Right cardiac atrium (tissue), 5 donors: ENCODE measurements at regions not wholly inside any gene's neighbourhood (a gene's known extent, or its start where the extent isn't known, plus 50 kb on each side); places are given as distances from the start of the nearest gene placed in this dataset.

ENCODE experiments used
- ATAC-seq, 2 donors: fragments of 200-7000 bp; cut with Tn5 transposase; one replicate each; pipeline versions ENCODE4 v1.8.0 to v1.9.1; 2020; ENCODE audit warnings: moderate library complexity in 2 of 2, mild to moderate bottlenecking in 1 of 2
- DNase-seq, 3 donors: peaks; one replicate each; pipeline ENCODE4 v3.0.0-alpha.2; 2020
- H3K27ac ChIP-seq: one replicate; pipeline ENCODE4 v1.5.1; 2013; ENCODE audit warnings: mild to moderate bottlenecking, low read length, control low read depth, moderate library complexity
- H3K27me3 ChIP-seq: one replicate; pipeline ENCODE4 v1.6.1; 2013; ENCODE audit not compliant: control insufficient read depth, insufficient read depth
- H3K4me1 ChIP-seq: one replicate; pipeline ENCODE4 v1.6.1; 2013; ENCODE audit warnings: low read length; ENCODE audit not compliant: control insufficient read depth, insufficient read depth
- H3K4me3 ChIP-seq: one replicate; pipeline ENCODE4 v1.5.1; 2013; ENCODE audit warnings: low read length, control low read depth
- H3K9me3 ChIP-seq: one replicate; pipeline ENCODE4 v1.6.1; 2013; ENCODE audit warnings: low read length; ENCODE audit not compliant: control insufficient read depth
- WGBS: extraction: QIAGEN DNeasy Blood & Tissue Kit; methylation state at CpG from one replicate; pipeline ENCODE4 v1.1.7; 2013; 5-methylcytosine and 5-hydroxymethylcytosine counted together
- intact Hi-C, 4 donors: fragments of 100-400 bp; cut with DNase I; formaldehyde crosslinking; loops; one replicate each; pipeline versions ENCODE4 v1.11.0 to v1.14.0; 2022 to 2023
- donor health status: healthy with polysubstance abuse.
- donor health status: DM: no; HTN: yes; CAD: no.
- donor health status: DM: no; HTN: no; CAD: no.
- donor health status: DM: no; HTN: yes; CAD: no; lungs with severe emphysema.
- donor health status: DM: yes; HTN: yes; CAD: no.

DNA sequence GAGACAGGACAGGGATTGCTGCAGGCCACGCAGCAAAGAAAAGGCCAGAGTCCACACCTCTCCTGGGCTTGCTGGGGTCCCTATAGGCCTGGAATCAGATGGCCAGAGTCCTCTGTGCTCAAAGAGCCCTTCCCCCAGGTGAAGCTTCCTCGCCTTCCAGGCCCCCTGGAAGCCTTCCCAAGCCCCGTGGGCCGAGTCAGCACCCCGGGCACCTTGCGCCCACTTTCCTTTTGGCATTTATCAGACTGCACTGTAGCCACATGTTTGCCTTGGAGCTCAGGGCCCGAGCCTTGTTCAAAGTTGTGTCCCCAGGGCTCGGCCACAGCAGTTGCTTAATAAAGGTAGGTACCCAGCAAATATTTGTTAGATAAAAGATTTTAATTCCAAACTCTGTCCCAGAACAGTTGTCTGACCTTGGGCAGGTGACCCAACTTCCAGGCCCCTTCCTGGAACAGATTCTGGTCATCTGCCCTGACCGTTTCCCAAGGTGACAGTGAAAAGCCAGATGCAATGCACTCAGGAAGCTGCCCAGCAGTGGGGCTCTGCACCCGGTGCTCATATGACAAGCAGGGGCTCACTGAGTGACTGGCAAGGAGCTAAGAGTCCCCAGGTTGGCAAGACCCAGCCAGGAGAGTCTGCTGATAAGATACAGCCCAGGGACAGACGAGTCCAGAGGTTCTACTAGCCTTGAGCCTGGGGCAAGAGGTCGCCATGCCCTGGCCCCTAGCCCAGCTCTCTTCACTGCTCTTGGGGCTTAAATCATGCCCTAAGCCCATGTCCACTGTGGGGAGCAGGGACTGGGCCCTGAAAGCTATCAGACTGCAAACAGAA is 81.2 kb downstream of the PITPNM2 start:
- intact Hi-C loops: no loop called here
- no peak for DNase-seq
- Histone ChIP-seq H3K9me3 (no peaks in the 10 kb centered on the region), H3K27me3 (no peaks in the 10 kb centered on the region), H3K27ac (peak overlapping the region; percentile 90), H3K4me3 (no peak overlapping the region), H3K4me1 (peaks cover 52% of the 10 kb centered on the region)
- WGBS: 65% methylated on average over 12 of the region's 12 CpGs
- no peak for ATAC-seq

DNA sequence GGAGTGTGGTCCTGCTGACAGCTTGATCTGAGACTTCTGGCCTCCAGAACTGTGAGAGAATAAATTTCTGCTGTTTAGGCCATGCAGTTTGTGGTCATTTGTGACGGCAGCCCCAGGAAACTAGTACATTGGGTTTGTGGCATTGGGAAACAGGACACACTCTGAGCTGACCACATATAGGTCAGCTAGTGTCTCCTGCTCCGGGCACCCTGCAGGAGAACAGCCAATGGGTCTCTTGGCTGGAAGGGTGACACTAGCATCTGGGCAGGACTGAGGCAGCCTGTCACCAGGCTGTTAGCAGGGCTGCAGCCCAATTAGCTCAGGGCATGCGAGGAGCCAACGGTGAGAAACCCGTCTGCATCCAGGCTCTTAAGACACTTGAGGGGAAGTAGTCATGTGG is 83.2 kb downstream of the PITPNM2 start:
- ATAC-seq (no peak), DNase-seq (no peak)
- WGBS: 75% methylated on average over 5 of the region's 5 CpGs
- Histone ChIP-seq H3K4me1 (peaks cover 58% of the 10 kb centered on the region), H3K9me3 (no peaks in the 10 kb centered on the region), H3K27ac (no peak overlapping the region), H3K27me3 (no peaks in the 10 kb centered on the region), H3K4me3 (no peak overlapping the region)
- intact Hi-C loops: no loop called here

DNA sequence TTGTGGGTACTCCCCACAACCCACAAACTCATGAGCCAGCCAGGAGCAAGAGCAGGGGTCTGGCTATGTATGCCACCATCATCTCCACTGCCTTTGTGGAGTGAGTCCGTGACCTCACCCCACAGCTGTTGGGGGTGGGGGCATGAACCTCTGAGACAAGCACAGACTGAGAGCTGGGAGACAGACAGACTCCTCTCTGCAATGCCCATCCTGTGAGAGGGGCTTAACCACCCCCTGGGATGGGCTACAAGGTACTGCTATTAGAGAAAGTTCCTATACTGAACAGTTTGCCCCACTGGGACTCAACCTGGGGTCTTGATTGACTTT is 84.5 kb downstream of the PITPNM2 start:
- no peak overlapping the region for H3K4me3 ChIP-seq
- intact Hi-C loops: no loop called here
- ATAC-seq (no peak), DNase-seq (no peak)
- H3K27me3 ChIP-seq: no peaks in the 10 kb centered on the region
- H3K27ac ChIP-seq: peak overlapping the region; percentile 69
- peaks cover 55% of the 10 kb centered on the region for H3K4me1 ChIP-seq
- WGBS: 94% methylated on average over 1 of the region's 1 CpG
- H3K9me3 ChIP-seq: no peaks in the 10 kb centered on the region

DNA sequence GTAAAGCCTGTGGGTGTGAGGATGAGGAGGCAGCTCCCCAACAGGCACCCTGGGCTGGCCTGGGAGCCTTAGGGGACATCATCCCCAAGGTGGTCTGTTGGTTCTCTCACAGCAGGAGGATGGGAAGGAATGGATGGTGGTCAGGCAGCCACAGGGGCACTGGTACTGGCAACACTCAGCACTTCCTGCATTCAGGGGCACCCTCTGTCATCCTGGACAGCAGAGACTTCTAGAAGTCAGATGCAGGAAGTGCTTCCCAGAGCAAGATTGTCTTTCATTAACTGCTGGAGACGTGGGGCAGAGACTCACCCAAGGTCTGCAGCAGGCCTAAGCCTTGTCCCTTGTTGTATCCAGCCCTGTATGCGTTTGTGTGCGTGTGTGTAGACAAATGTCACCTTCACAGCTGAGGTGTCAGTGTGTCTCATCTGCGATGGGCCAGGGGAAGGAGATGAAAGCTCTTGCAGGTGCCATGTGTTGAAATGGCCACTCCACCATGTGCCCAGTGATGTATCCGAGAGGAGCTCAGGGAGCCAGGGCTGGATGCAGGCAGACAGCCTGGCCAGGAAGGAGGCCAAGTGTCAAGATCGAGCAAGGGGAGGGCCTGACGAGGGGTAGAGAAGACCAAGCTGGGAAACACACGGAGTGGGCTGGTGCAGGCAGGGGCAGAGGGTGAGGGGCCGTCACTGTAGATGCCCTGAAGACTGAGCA is 85.1 kb downstream of the PITPNM2 start:
- peak overlapping the region; percentile 69 for H3K27ac ChIP-seq
- H3K4me3 ChIP-seq: no peak overlapping the region
- intact Hi-C loops: no loop called here
- H3K27me3 ChIP-seq: no peaks in the 10 kb centered on the region
- WGBS: 53% methylated on average over 9 of the region's 9 CpGs
- H3K4me1 ChIP-seq: peaks cover 54% of the 10 kb centered on the region
- no peaks in the 10 kb centered on the region for H3K9me3 ChIP-seq
- ATAC-seq: peak; percentile 16 to 28
- peak in 1 of 3 donors; percentile 66 for DNase-seq

DNA sequence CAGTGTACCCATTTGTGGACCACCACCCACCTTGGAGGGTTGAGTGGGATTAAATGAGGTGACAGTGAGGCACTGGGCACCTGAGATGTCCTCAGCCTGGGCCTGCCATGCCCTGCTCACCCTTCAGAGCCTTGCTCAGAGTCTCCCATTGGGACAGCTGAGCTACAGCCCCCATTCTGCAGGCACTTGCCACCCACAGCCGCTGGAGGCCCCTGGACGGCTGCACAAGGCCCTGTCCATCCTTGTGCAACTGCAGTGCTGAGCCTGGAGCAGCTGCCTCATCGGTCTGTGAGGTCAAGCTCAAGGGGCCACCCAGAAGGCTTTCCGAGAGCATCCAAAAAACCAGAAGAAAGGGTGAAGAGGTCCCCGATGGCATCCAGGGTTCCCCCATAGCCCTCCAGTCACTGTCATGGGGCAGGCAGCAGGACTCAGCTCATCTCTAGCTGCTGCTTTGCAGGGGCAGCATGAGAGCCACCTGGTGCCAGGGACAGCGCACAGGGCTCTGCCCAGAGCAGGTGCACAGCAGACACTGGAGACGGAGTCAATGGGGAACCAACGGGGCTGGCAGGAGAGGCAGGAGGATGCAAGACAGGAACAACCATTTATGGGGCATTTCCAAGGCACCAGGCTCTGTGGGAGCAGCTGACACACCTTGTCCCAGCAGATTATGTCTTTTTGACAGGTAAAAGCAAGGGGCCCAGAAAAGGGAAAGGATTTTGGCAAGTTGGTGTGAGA is 84.6 kb downstream of the ARL6IP4 start:
- 61% methylated on average over 8 of the region's 8 CpGs for WGBS
- Histone ChIP-seq H3K4me3 (no peak overlapping the region), H3K9me3 (no peaks in the 10 kb centered on the region), H3K4me1 (peaks cover 53% of the 10 kb centered on the region), H3K27me3 (no peaks in the 10 kb centered on the region), H3K27ac (peak overlapping the region; percentile 69)
- intact Hi-C loops: no loop called here
- DNase-seq (peak in 1 of 3 donors; percentile 46), ATAC-seq (peak; percentile 4 to 6)

DNA sequence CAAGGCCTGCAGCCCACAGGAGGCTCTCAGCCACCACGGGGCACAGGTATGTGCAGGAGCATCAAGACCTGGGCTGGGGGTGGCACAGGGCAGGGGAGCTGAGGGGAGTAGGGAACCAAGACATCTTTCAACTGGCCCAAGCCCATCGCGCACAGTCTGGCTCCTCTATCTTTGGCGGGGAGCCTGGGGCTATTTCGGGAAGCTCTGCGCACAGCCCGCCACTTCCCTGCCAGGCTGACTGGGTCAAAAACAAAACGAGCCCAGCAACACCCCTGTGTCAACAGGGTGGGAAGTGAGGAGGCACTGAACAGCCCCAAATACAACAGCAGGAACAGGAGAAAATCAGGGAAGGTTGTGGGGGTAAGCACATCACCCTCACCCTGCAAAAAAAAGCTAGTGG is 83.9 kb downstream of the ARL6IP4 start:
- no peaks in the 10 kb centered on the region for H3K27me3 ChIP-seq
- H3K27ac ChIP-seq: peak overlapping the region; percentile 69
- H3K4me1 ChIP-seq: peaks cover 48% of the 10 kb centered on the region
- 26% methylated on average over 8 of the region's 8 CpGs for WGBS
- H3K9me3 ChIP-seq: no peaks in the 10 kb centered on the region
- ATAC-seq: peak; percentile 70 to 75
- intact Hi-C loops: no loop called here
- peak; percentile 76 to 90 (median 89) for DNase-seq
- H3K4me3 ChIP-seq: no peak overlapping the region

DNA sequence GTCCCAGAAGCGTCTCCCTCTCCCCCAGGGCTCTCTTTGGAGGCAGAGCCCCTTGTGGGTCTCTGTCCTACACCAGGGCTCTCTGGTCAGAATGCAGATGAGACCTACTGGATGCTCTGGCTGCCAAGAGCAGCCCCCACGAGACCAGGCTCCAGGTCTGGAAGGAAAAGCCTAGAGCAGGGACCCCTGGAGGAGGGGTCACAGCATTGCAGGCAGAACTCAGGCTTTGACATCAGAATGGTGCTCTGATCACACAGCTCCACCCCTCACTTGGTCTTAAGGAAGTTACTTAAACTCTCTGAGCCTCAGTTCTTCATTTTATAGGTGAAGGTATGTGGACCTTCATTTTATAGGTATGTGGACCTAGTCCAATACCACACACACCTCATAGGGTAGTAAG is 83.1 kb downstream of the ARL6IP4 start:
- no peak for ATAC-seq
- H3K27me3 ChIP-seq: no peaks in the 10 kb centered on the region
- no peaks in the 10 kb centered on the region for H3K9me3 ChIP-seq
- peak overlapping the region; percentile 69 for H3K27ac ChIP-seq
- 55% methylated on average over 2 of the region's 2 CpGs for WGBS
- intact Hi-C loops: no loop called here
- peaks cover 53% of the 10 kb centered on the region for H3K4me1 ChIP-seq
- DNase-seq: no peak
- no peak overlapping the region for H3K4me3 ChIP-seq

DNA sequence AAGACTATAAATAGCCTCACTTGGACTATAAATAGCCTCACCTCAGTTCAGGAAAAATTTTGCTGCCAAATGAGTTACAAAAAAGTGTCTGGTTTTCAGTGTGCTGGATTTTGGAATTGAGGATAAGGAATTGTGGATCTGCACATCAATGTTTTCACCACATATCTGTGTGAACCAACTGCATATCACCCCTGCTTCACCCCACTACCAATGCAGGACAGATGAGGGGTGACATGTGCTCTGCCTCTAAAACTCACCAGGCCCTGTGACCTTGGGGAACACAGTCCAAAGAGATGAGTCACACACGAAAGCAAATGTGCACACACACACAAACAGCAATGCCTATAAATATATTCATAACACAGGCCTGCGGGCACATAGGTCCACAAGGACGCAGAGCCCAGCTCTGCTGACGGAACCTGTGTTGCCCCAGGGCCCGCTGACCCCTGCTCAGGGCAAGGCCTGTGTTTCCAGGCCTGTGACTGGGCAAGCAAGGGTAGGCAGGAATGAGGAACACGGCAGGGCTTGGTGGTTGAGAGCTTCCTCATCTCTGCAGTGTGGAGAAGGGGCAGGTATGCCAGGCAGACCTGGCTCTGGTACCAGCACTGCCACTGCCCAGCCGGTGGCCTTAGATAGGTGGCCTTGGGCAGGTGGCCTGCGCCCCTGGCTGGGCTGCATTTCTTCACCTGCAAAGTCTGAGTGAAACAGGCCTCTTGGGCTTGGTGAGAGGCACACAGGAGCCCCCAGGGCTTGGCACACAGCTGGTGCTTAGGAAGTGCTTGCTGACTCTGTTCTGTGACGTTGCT is 82.4 kb downstream of the ARL6IP4 start:
- peaks cover 53% of the 10 kb centered on the region for H3K4me1 ChIP-seq
- peak overlapping the region; percentile 69 for H3K27ac ChIP-seq
- ATAC-seq (peak; percentile 39 to 51), DNase-seq (peak in 2 of 3 donors; percentile 69 to 70)
- H3K9me3 ChIP-seq: no peaks in the 10 kb centered on the region
- no peak overlapping the region for H3K4me3 ChIP-seq
- WGBS: 43% methylated on average over 9 of the region's 9 CpGs
- H3K27me3 ChIP-seq: no peaks in the 10 kb centered on the region
- intact Hi-C loops: no loop called here

DNA sequence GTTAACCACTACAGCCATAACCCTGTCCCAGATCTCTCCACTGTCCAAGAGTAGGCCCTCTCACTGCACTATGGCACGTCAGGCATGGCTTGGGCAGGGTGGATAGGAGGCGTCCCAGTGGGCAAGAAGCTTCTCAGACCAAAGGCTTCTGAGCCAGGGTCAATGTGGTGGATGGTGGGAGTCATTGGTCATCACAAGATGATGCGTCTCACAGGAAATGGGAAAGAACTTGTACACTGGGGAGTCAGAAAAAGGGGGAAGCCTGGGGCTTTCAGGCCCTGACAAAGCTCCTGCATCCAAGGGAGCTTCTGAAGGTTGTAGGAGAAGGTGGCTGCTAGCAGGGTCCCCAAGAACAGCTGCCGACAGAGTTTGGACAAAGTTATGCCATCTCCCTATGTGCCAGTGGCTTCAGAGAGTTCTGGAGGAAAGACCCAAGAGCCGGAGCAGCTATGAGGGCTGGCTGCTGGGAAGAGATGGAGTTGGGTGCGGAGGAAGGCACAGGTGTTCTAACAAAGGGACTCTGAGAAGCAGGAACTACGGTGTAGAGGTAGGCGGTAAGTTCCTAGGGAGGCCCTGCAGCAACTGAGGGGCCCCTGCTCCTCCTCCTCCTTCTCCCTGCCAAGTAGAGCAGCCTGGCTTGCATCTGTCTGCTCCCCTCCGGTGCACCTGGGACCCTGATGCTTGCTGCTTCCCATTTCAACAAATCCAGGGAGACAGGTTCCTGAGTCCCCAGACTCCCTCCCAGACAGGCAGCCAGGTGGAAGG is 81.1 kb downstream of the ARL6IP4 start:
- intact Hi-C loops: no loop called here
- H3K4me3 ChIP-seq: no peak overlapping the region
- no peak for ATAC-seq
- peaks cover 50% of the 10 kb centered on the region for H3K4me1 ChIP-seq
- WGBS: 91% methylated on average over 9 of the region's 9 CpGs
- no peaks in the 10 kb centered on the region for H3K9me3 ChIP-seq
- DNase-seq: no peak
- peak overlapping the region; percentile 84 for H3K27ac ChIP-seq
- no peaks in the 10 kb centered on the region for H3K27me3 ChIP-seq

DNA sequence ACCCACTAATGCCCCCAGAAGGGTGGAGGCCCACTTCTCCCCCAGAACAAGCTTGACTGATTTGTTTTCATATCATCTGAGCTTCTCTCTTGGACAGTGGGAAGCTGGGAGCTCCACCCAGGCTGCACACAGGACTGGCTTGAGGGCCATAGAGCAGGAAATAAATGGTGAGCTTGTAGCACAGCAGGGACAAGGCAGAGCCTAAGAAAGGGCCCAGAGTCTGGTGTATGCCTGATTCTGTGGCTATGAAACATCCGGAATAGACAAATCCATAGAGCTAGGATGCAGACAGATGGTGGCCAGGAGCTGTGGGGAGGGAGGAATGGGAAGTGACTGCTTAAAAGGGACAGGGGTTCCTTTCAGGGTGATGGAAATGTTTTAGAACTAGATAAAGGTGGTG is 79.0 kb downstream of the ARL6IP4 start:
- ATAC-seq: peak in 1 of 2 donors; percentile 10
- Histone ChIP-seq H3K4me3 (no peak overlapping the region), H3K4me1 (peaks cover 40% of the 10 kb centered on the region), H3K27me3 (no peaks in the 10 kb centered on the region), H3K9me3 (no peaks in the 10 kb centered on the region), H3K27ac (peak overlapping the region; percentile 71)
- intact Hi-C loops: no loop called here
- DNase-seq: no peak
- WGBS: 30% methylated on average over 1 of the region's 1 CpG
